ENCODE measurements at regions not wholly inside any gene's neighbourhood (a gene's known extent, or its start where the extent isn't known, plus 50 kb on each side); places are given as distances from the start of the nearest gene placed in this dataset.

GRCh38 chr6:67112120-67112519 is 1405.1 kb upstream of the EYS start (continued):
- TF ChIP-seq, protein P1, sequence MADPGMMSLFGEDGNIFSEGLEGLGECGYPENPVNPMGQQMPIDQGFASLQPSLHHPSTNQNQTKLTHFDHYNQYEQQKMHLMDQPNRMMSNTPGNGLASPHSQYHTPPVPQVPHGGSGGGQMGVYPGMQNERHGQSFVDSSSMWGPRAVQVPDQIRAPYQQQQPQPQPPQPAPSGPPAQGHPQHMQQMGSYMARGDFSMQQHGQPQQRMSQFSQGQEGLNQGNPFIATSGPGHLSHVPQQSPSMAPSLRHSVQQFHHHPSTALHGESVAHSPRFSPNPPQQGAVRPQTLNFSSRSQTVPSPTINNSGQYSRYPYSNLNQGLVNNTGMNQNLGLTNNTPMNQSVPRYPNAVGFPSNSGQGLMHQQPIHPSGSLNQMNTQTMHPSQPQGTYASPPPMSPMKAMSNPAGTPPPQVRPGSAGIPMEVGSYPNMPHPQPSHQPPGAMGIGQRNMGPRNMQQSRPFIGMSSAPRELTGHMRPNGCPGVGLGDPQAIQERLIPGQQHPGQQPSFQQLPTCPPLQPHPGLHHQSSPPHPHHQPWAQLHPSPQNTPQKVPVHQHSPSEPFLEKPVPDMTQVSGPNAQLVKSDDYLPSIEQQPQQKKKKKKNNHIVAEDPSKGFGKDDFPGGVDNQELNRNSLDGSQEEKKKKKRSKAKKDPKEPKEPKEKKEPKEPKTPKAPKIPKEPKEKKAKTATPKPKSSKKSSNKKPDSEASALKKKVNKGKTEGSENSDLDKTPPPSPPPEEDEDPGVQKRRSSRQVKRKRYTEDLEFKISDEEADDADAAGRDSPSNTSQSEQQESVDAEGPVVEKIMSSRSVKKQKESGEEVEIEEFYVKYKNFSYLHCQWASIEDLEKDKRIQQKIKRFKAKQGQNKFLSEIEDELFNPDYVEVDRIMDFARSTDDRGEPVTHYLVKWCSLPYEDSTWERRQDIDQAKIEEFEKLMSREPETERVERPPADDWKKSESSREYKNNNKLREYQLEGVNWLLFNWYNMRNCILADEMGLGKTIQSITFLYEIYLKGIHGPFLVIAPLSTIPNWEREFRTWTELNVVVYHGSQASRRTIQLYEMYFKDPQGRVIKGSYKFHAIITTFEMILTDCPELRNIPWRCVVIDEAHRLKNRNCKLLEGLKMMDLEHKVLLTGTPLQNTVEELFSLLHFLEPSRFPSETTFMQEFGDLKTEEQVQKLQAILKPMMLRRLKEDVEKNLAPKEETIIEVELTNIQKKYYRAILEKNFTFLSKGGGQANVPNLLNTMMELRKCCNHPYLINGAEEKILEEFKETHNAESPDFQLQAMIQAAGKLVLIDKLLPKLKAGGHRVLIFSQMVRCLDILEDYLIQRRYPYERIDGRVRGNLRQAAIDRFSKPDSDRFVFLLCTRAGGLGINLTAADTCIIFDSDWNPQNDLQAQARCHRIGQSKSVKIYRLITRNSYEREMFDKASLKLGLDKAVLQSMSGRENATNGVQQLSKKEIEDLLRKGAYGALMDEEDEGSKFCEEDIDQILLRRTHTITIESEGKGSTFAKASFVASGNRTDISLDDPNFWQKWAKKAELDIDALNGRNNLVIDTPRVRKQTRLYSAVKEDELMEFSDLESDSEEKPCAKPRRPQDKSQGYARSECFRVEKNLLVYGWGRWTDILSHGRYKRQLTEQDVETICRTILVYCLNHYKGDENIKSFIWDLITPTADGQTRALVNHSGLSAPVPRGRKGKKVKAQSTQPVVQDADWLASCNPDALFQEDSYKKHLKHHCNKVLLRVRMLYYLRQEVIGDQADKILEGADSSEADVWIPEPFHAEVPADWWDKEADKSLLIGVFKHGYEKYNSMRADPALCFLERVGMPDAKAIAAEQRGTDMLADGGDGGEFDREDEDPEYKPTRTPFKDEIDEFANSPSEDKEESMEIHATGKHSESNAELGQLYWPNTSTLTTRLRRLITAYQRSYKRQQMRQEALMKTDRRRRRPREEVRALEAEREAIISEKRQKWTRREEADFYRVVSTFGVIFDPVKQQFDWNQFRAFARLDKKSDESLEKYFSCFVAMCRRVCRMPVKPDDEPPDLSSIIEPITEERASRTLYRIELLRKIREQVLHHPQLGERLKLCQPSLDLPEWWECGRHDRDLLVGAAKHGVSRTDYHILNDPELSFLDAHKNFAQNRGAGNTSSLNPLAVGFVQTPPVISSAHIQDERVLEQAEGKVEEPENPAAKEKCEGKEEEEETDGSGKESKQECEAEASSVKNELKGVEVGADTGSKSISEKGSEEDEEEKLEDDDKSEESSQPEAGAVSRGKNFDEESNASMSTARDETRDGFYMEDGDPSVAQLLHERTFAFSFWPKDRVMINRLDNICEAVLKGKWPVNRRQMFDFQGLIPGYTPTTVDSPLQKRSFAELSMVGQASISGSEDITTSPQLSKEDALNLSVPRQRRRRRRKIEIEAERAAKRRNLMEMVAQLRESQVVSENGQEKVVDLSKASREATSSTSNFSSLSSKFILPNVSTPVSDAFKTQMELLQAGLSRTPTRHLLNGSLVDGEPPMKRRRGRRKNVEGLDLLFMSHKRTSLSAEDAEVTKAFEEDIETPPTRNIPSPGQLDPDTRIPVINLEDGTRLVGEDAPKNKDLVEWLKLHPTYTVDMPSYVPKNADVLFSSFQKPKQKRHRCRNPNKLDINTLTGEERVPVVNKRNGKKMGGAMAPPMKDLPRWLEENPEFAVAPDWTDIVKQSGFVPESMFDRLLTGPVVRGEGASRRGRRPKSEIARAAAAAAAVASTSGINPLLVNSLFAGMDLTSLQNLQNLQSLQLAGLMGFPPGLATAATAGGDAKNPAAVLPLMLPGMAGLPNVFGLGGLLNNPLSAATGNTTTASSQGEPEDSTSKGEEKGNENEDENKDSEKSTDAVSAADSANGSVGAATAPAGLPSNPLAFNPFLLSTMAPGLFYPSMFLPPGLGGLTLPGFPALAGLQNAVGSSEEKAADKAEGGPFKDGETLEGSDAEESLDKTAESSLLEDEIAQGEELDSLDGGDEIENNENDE (IDR thresholded peaks at IDR 0.05; ENCODE audit: insufficient replicate concordance, low read length): no peak
- no peak for TF ChIP-seq CHD1 (IDR thresholded peaks at IDR 0.05; ENCODE audit: low read depth, low read length)
- TF ChIP-seq NANOG (IDR thresholded peaks at IDR 0.05; ENCODE audit: insufficient read depth, low read depth, low read length, poor library complexity, severe bottlenecking): no peak
- TF ChIP-seq SIRT6 (IDR thresholded peaks at IDR 0.05; ENCODE audit: low read length): no peak

All from H1 (cell line).